Mucosa of rectum (tissue), 2 donors: ENCODE measurements at regions not wholly inside any gene's neighbourhood (a gene's known extent, or its start where the extent isn't known, plus 50 kb on each side); places are given as distances from the start of the nearest gene placed in this dataset.

ENCODE experiments used
- H3K27ac ChIP-seq, 2 donors: one replicate each; pipeline ENCODE4 v1.7.0; 2013; ENCODE audit warnings: inconsistent platforms in 2 of 2, low read depth in 2 of 2, low read length in 2 of 2
- H3K27me3 ChIP-seq, 2 donors: one replicate each; pipeline ENCODE4 v1.7.0; 2013; ENCODE audit warnings: low read length in 2 of 2; ENCODE audit not compliant: control insufficient read depth in 2 of 2, insufficient read depth in 2 of 2
- H3K36me3 ChIP-seq, 2 donors: one replicate each; pipeline ENCODE4 v1.7.0; 2013; ENCODE audit warnings: low read length in 2 of 2; ENCODE audit not compliant: control insufficient read depth in 2 of 2, insufficient read depth in 2 of 2
- H3K4me1 ChIP-seq, 2 donors: one replicate each; pipeline ENCODE4 v1.7.0; 2013; ENCODE audit warnings: low read length in 2 of 2, mild to moderate bottlenecking in 1 of 2; ENCODE audit not compliant: control insufficient read depth in 2 of 2, insufficient read depth in 2 of 2
- H3K4me3 ChIP-seq, 2 donors: one replicate each; pipeline ENCODE4 v1.7.0; 2013; ENCODE audit warnings: low read length in 2 of 2
- H3K9ac ChIP-seq, 2 donors: one replicate each; pipeline ENCODE4 v1.7.0; 2013; ENCODE audit warnings: low read length in 2 of 2, low read depth in 1 of 2, mild to moderate bottlenecking in 1 of 2
- H3K9me3 ChIP-seq, 2 donors: one replicate each; pipeline ENCODE4 v1.7.0; 2013; ENCODE audit warnings: low read length in 2 of 2; ENCODE audit not compliant: control insufficient read depth in 2 of 2
- donor health status: healthy.
- donor health status: Normal muscosa, but diverticular disease.

GRCh38 chr6:9420316-9421015, 985.1 kb upstream of the SLC35B3 start:
- no peak overlapping the region for H3K9ac ChIP-seq
- H3K4me3 ChIP-seq: no peak overlapping the region
- H3K9me3 ChIP-seq: no peaks in the 10 kb centered on the region
- no peak overlapping the region for H3K27ac ChIP-seq
- H3K27me3 ChIP-seq: no peaks in the 10 kb centered on the region
- no peaks in the 10 kb centered on the region for H3K36me3 ChIP-seq
- no peaks in the 10 kb centered on the region for H3K4me1 ChIP-seq

GRCh38 chr6:9417400-9417799, 982.1 kb upstream of the SLC35B3 start:
- no peak overlapping the region for H3K27ac ChIP-seq
- H3K4me3 ChIP-seq: no peak overlapping the region
- no peaks in the 10 kb centered on the region for H3K36me3 ChIP-seq
- no peaks in the 10 kb centered on the region for H3K27me3 ChIP-seq
- H3K9ac ChIP-seq: no peak overlapping the region
- no peaks in the 10 kb centered on the region for H3K9me3 ChIP-seq
- no peaks in the 10 kb centered on the region for H3K4me1 ChIP-seq

- no peak overlapping the region for H3K9ac ChIP-seq
- H3K9me3 ChIP-seq: no peaks in the 10 kb centered on the region
- H3K4me1 ChIP-seq: no peaks in the 10 kb centered on the region
- H3K27ac ChIP-seq: no peak overlapping the region
- H3K4me3 ChIP-seq: no peak overlapping the region
- H3K36me3 ChIP-seq: no peaks in the 10 kb centered on the region
- no peaks in the 10 kb centered on the region for H3K27me3 ChIP-seq
Measured at GRCh38 chr6:9412951-9413559, 977.7 kb upstream of the SLC35B3 start.

- Histone ChIP-seq H3K4me1 (no peaks in the 10 kb centered on the region), H3K4me3 (no peak overlapping the region), H3K27ac (no peak overlapping the region), H3K27me3 (no peaks in the 10 kb centered on the region), H3K36me3 (no peaks in the 10 kb centered on the region), H3K9ac (no peak overlapping the region), H3K9me3 (no peaks in the 10 kb centered on the region)
Measured at GRCh38 chr6:9409126-9409525, 973.8 kb upstream of the SLC35B3 start.

- H3K9me3 ChIP-seq: no peaks in the 10 kb centered on the region
- H3K9ac ChIP-seq: no peak overlapping the region
- H3K4me3 ChIP-seq: no peak overlapping the region
- no peaks in the 10 kb centered on the region for H3K27me3 ChIP-seq
- H3K27ac ChIP-seq: no peak overlapping the region
- H3K4me1 ChIP-seq: no peaks in the 10 kb centered on the region
- no peaks in the 10 kb centered on the region for H3K36me3 ChIP-seq
Measured at GRCh38 chr6:9408402-9409117, 973.2 kb upstream of the SLC35B3 start.

- H3K36me3 ChIP-seq: no peaks in the 10 kb centered on the region
- H3K9me3 ChIP-seq: no peaks in the 10 kb centered on the region
- no peak overlapping the region for H3K27ac ChIP-seq
- H3K4me1 ChIP-seq: no peaks in the 10 kb centered on the region
- no peaks in the 10 kb centered on the region for H3K27me3 ChIP-seq
- H3K9ac ChIP-seq: no peak overlapping the region
- no peak overlapping the region for H3K4me3 ChIP-seq
Measured at GRCh38 chr6:9405825-9406224, 970.5 kb upstream of the SLC35B3 start.

- Histone ChIP-seq H3K9ac (no peak overlapping the region), H3K36me3 (no peaks in the 10 kb centered on the region), H3K4me3 (no peak overlapping the region), H3K4me1 (no peaks in the 10 kb centered on the region), H3K27me3 (no peaks in the 10 kb centered on the region), H3K9me3 (no peaks in the 10 kb centered on the region), H3K27ac (no peak overlapping the region)
Measured at GRCh38 chr6:9405369-9405768, 970.0 kb upstream of the SLC35B3 start.

GRCh38 chr6:9404351-9405146, 969.2 kb upstream of the SLC35B3 start:
- no peak overlapping the region for H3K4me3 ChIP-seq
- no peaks in the 10 kb centered on the region for H3K36me3 ChIP-seq
- no peak overlapping the region for H3K27ac ChIP-seq
- H3K4me1 ChIP-seq: no peaks in the 10 kb centered on the region
- no peaks in the 10 kb centered on the region for H3K27me3 ChIP-seq
- H3K9me3 ChIP-seq: no peaks in the 10 kb centered on the region
- no peak overlapping the region for H3K9ac ChIP-seq

- H3K4me1 ChIP-seq: no peaks in the 10 kb centered on the region
- no peak overlapping the region for H3K4me3 ChIP-seq
- H3K9me3 ChIP-seq: no peaks in the 10 kb centered on the region
Measured at GRCh38 chr6:9403736-9404135, 968.4 kb upstream of the SLC35B3 start.

GRCh38 chr6:9401960-9402359, 966.6 kb upstream of the SLC35B3 start:
- Histone ChIP-seq H3K27me3 (no peaks in the 10 kb centered on the region), H3K9me3 (no peaks in the 10 kb centered on the region), H3K36me3 (no peaks in the 10 kb centered on the region), H3K4me3 (no peak overlapping the region), H3K9ac (no peak overlapping the region), H3K27ac (no peak overlapping the region), H3K4me1 (no peaks in the 10 kb centered on the region)

More at GRCh38 chr6:9403736-9404135, 968.4 kb upstream of the SLC35B3 start:
- Histone ChIP-seq H3K27me3 (no peaks in the 10 kb centered on the region), H3K9ac (no peak overlapping the region), H3K27ac (no peak overlapping the region), H3K36me3 (no peaks in the 10 kb centered on the region)
